ENCODE measurements at regions not wholly inside any gene's neighbourhood (a gene's known extent, or its start where the extent isn't known, plus 50 kb on each side); places are given as distances from the start of the nearest gene placed in this dataset.

DNA sequence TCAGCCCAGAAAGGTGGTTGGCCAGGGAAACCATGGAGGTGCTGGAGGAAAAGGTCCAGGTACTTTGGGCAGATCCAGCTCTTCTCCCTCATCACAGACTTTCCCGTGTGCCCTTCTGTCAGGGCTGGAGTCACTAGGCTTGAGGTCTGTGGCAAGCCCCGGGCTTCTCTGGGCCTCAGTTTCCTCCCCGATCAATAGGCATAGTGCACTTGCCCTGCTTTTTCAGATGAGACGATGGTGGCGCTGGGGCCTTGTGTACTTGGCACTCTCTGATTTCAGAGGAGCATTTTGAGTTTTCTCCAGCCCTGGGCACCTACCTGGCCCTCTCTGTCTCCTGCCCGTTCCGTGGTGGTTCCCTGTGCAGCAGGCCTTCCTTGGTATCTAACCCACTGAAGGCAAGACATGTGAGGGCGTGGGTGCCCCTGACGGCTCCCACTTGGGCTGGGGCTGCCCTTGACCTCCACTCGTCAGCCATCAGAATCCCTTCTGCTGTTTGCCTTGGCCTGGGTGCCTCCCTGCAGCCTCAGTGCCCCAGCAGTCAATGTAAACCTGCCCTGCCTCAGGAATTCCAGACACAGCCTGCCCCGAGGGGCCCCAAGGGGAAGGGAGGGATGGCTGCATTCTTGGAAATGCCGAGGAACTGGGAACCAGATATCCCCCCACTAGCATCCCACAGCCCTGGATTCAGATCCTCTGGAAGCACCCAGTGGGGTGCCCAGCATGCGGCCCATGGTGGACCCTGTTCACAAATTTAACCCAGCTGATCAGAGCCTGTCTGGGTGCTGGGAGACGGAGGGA lies 66.3 kb upstream of the COL5A1 start:
- H3K4me3 ChIP-seq (ENCODE audit: insufficient read depth, low read depth, low read length) = no peak overlapping the region
- no peaks in the 10 kb centered on the region for H3K36me3 ChIP-seq (replicated peaks; ENCODE audit: control insufficient read depth, insufficient read depth, low read length)
- no peaks in the 10 kb centered on the region for H3K27me3 ChIP-seq (ENCODE audit: control insufficient read depth, insufficient read depth, low read length)
- peak; percentile 66 for DNase-seq

DNA sequence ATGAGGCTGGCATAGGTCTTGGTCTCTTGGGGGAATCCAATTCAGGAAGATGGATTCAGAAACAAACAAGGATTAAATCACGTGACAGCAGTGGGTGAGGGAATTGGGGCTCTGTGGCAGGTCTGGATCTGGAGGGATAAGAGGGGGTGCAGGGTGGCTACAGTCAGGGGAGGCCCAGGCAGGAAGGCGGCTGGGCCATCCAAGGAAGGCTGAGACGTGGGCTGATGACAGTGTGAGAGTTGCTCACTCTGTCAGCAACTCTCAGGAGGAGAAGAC lies 65.8 kb upstream of the COL5A1 start:
- Histone ChIP-seq H3K27me3 (ENCODE audit: control insufficient read depth, insufficient read depth, low read length) (no peaks in the 10 kb centered on the region), H3K36me3 (replicated peaks; ENCODE audit: control insufficient read depth, insufficient read depth, low read length) (no peaks in the 10 kb centered on the region), H3K4me3 (ENCODE audit: insufficient read depth, low read depth, low read length) (no peak overlapping the region)
- no peak for DNase-seq

DNA sequence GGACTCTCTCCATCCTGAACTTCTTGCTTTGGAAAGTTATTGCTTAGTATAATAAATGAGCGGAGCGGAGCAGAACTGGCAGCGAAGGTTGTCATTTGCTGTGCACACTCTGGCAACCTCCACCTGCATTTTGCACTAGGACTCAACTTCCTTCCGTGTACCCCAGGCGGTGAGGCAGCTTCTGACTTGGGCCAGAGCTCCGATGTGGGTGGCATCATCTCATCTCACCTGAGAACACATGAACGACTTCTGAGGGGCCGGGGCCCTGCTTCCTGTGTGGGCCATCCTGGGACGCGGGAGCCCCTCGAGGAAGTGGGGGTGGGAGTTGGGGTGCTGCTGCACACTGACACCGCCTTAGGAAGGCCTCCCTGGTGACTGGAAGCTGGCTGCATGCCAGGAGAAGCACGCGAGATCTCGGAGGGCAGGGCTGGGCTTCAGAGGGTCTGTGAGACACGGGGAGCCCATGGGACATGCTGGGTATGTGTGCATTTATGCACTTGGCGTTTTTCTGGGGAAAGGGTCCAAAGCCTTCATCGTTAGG lies 56.5 kb upstream of the COL5A1 start:
- H3K27me3 ChIP-seq (ENCODE audit: control insufficient read depth, insufficient read depth, low read length) = no peaks in the 10 kb centered on the region
- no peak overlapping the region for H3K4me3 ChIP-seq (ENCODE audit: insufficient read depth, low read depth, low read length)
- DNase-seq = no peak
- H3K36me3 ChIP-seq (replicated peaks; ENCODE audit: control insufficient read depth, insufficient read depth, low read length) = no peaks in the 10 kb centered on the region

DNA sequence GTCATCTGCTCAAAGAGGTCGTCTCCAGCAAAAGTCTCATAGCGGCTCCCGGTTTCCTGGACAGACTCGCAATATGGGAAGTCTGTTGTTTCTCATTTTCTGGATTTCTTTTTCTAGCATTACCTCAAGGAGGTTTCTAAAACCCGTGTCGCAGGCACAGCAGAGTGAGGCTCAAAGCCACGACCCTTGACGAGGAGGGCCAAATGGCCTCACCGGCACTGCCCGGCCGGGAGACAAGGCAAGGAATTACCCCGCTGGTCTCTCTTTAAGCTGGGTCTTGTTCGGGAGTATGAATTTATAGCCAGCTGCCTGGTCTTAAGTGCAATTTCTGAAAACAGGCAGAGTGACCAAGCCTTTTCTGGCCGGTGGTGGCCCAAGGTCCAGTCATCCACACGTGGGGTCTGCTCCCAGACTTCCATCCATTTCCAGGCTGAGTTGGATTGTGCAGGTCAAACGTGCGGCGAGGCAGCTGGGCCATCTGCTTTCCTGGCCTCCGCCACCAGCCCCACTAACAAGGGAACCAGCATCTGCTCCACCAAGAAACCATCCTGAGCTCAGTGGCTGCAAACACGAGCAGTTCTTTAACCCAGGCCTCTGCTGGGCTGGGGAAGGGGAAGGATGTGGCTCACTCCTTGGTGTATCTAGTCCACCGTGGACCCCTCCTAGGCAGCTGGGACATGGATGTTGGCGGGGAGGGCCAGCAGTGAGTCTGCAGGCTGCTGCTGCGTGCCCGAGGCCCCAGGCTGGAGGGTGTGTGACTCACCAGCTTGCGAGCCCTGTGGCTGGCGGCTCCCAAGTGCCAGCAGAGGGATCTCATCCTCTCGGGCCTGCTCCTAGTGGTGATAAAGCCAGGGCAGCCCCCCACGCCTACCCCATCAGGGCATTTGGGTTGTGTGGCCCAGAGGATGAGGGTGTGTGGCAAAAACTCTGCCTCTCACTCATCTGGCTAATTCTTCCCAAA lies 55.6 kb upstream of the COL5A1 start:
- H3K36me3 ChIP-seq (replicated peaks; ENCODE audit: control insufficient read depth, insufficient read depth, low read length) = no peaks in the 10 kb centered on the region
- H3K4me3 ChIP-seq (ENCODE audit: insufficient read depth, low read depth, low read length) = no peak overlapping the region
- peak; percentile 68 for DNase-seq
- H3K27me3 ChIP-seq (ENCODE audit: control insufficient read depth, insufficient read depth, low read length) = no peaks in the 10 kb centered on the region

DNA sequence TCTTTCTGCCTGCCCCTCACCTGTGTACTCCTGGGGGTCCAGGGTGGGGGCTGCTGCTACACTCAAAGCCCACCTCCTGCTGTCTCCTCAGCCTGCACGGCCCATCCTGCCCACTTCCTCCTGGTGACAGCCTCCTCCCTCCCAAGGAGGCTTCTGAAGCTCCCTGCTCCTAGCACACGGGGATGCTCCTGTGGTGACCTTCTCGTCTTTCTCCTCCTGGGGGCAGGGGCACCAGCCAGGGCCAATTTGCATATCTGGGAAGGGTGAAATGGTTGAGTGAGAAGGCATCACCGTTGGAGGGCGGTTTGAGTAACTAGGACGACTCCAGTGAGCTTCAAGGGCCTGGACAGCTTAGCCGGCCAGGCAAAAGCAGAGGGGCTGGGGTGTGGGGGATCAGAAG lies 51.9 kb upstream of the COL5A1 start:
- peak; percentile 73 for DNase-seq
- H3K27me3 ChIP-seq (ENCODE audit: control insufficient read depth, insufficient read depth, low read length) = no peaks in the 10 kb centered on the region
- H3K4me3 ChIP-seq (ENCODE audit: insufficient read depth, low read depth, low read length) = no peak overlapping the region
- no peaks in the 10 kb centered on the region for H3K36me3 ChIP-seq (replicated peaks; ENCODE audit: control insufficient read depth, insufficient read depth, low read length)

DNA sequence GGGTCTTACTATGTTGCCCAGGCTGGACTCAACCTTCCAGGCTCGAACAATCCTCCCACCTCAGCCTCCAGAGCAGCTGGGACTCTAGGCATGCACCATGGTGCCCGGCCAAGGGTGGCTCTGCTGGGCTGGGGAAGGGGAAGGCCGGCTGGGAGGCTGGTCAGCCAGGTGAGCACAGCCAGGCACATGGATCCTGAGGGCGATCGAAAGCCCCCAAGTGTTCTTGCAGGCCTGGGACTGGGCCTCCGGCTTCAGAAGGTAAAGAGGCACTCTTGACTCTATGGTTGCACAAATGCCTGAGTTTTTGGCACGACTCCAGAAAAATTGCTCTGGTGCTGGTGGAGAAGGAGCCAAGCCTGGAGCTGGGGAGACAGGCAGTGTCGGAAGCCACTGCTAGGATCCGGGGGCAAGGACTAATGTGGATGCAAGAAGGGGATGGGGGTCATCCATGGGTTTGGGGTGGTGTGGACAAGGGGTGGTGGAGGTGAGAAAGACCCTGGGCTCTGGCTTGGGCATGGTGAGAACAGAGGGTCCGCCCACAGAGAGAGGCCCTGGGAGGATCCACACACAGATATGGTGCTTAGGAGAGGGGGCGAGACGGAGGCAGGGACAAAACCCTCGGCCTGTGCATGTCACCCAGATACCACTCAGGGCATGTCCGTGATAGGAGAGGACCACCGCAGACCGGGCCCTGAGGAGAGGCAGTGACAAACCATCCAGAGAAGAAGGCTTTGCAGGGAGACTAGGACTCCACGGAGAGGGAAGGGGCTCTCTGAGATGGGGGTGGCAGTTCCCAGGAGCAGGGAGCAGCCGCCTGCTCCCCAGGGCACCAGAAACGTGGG lies 51.1 kb upstream of the COL5A1 start:
- peak; percentile 50 for DNase-seq
- no peak overlapping the region for H3K4me3 ChIP-seq (ENCODE audit: insufficient read depth, low read depth, low read length)
- H3K27me3 ChIP-seq (ENCODE audit: control insufficient read depth, insufficient read depth, low read length) = no peaks in the 10 kb centered on the region
- no peaks in the 10 kb centered on the region for H3K36me3 ChIP-seq (replicated peaks; ENCODE audit: control insufficient read depth, insufficient read depth, low read length)

DNA sequence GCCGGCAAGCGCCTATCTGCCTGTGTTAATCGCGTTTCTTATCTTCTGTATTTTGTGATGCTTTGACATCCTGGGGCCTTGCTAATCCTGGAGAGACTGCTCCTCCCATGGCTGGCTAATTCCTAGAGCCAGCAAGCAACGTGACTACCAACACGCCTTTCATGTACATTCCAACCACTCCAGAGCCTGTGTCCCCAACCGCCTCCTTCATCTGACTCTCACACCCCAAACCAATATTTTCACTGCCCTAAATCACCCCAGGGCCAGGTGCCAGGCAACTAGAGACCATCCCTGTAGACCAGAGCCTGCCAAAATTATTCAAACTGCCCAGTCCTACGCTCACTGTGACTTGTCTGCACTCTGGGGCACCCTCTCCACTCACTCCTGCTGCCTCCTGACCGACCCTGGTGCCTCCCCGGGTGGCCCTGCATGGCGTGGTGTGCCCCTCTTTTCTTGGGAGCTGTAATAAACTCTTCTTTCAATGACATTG lies 50.5 kb upstream of the COL5A1 start:
- DNase-seq = no peak
- Histone ChIP-seq H3K27me3 (ENCODE audit: control insufficient read depth, insufficient read depth, low read length) (no peaks in the 10 kb centered on the region), H3K4me3 (ENCODE audit: insufficient read depth, low read depth, low read length) (no peak overlapping the region), H3K36me3 (replicated peaks; ENCODE audit: control insufficient read depth, insufficient read depth, low read length) (no peaks in the 10 kb centered on the region)

DNA sequence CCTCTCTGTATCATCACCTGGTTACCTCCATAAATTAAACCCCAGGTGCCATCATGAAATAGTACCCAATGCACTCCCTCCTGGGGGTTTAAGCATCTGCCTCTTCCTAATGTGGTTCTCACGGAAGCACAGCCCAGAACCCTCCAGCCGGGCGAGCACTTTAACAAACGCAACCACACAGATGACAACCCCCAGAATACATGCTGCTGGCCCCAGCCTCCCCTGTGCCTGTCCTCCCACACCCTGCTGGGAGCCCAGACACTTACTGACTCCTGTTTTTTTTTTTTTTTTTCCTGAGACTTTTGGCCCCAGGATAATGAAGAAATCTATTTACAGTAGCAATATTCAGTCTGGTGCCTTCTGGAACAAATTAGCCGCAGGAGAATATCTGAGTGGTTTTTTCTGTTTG lies 50.0 kb upstream of the COL5A1 start:
- Histone ChIP-seq H3K36me3 (replicated peaks; ENCODE audit: control insufficient read depth, insufficient read depth, low read length) (no peaks in the 10 kb centered on the region), H3K4me3 (ENCODE audit: insufficient read depth, low read depth, low read length) (no peak overlapping the region), H3K27me3 (ENCODE audit: control insufficient read depth, insufficient read depth, low read length) (no peaks in the 10 kb centered on the region)
- peak; percentile 48 for DNase-seq

Data from H7 (cell line).